ENCODE measurements at regions not wholly inside any gene's neighbourhood (a gene's known extent, or its start where the extent isn't known, plus 50 kb on each side); places are given as distances from the start of the nearest gene placed in this dataset.
"Not testable (repeated sequence)": the region's sequence is repeated elsewhere in the genome, so short reads cannot be mapped to it uniquely, and the experiment has no call there.

DNA sequence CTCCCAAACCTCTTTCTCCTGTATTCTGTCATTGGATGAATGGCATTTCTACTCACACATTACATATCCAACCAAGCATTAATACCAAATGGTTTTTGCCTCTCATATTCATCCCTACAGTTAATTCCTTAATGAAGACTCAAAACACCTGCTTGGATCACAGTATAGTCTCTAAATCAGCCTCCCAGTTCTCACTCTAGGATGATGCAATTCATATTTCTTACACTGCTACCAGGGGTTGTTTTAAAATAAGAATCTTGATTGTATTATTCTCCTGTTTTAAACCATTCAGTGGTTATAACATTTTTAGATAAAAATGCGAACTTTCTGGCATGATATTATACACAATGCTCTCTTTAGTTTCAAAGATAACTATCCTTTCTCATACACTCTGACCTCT, 281.4 kb upstream of the ZEB2 start:
- DNase-seq (ENCODE audit: low read depth), result no peak

DNA sequence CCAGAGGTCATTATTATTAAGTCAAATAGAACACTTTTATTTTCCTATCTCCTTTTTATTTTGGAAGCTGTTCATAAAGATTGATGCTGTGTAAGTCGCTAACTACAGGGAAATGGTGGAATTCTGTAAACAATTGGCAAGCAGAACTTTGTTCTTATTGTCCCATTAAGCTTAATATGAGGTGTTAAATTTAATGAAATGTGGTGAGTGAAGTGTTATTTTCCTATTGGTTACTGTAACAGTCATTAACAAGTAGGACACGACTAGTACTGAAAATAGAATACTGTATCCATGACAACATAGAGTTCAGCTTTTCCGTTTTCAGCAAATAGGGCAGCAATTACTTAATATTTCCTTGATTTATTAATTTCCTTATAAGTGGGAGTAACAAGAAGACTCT, 279.1 kb upstream of the ZEB2 start:
- DNase-seq (ENCODE audit: low read depth), result no peak

DNA sequence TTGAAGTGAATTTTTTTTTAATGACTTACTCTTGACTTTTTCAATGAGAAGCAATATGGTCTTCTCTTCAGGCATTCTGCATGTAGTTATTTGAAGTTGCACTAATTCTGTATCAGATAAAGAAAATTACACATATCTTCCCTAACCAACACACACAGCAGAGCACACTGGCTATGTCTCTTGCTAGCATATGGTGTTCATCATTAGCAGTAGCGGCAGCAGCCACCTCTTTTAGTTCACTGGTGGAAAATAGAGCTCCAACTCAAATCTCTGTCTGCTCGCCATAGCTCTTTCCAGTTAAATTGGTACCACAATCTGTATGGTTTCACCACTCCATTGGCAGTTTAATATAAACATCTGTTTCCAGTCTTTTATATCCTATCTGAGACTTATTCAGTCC, 278.1 kb upstream of the ZEB2 start:
- no peak for DNase-seq (ENCODE audit: low read depth)

DNA sequence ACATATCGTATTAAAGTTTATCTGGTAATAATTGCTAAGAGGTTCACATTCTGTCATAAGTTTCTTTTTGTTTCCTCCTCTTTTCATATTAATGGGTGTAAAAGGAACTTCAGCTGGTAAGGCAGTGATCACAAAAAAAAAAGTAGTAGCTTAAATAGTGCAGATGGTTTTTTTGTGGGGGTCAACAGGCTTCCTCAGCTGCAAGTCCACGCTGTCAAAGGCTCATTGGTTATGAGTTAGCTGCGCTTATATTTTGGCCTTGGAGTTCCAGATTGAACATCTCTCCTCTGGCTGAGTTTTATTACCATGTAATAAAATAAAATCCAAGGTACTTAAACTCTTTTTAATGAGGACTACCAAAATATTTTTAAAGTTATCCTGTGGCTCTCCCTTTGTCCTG, 277.0 kb upstream of the ZEB2 start:
- DNase-seq (ENCODE audit: low read depth), result no peak

GRCh38 chr2:144796164-144796563, 276.2 kb upstream of the ZEB2 start:
- DNase-seq (ENCODE audit: low read depth), result no peak

GRCh38 chr2:144785253-144785652, 265.3 kb upstream of the ZEB2 start:
- no peak for DNase-seq (ENCODE audit: low read depth)

DNA sequence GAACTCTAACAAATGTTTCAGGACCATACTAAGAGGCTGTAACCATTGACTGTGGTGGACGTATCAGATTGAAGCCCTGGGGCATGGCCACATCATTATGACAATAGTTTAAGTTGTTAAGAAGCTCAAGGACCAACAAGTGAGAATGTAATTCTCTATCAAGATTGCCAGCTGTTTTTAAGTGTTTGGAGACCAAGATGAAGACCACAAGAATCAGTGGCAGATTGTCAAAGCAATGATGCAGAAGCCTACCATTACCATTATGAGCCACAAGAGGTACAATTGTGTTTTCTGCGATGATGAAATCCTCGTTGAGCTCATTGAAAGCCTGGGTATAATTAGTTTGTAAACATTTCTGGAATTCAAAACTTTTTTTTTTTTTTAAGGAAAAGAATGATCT, 261.1 kb upstream of the ZEB2 start:
- DNase-seq (ENCODE audit: low read depth), result no peak

DNA sequence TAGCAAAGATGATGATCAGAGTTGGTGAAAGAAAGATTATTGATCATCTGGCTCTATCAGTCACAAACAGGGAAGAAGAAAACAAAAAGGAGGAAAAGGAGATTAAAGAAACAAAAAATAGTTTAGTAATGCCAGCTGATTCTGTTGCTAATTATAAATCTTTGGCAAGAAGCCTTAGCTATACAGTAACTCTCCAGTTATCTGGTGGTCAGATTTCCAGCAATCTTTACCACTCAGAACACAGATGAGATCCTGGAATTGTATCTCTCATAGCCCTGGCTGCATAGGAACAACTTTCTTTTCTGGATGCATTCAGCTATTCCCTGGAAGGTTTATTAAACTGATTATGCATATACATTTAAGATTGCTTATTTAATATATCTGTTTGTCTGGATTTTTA, 256.8 kb upstream of the ZEB2 start:
- DNase-seq (ENCODE audit: low read depth), result no peak

DNA sequence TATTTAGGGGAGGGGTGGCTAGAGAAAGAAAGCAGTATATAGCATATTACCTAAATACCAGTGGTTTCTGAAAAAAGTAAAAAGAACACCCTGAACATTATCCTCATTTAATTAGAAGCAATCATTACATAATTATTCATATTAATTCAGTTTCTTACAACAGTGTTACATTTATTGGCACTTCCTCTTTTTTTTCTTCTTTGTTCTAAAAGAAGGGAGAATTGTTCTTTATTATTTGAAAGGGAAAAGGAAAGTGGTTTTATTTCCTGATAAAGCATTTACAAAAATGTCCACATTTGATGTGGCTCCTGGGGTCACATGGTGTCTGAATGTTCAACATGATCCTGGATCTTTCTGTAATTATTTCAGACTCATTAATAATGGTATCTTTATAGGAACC, 254.9 kb upstream of the ZEB2 start:
- no peak for DNase-seq (ENCODE audit: low read depth)

DNA sequence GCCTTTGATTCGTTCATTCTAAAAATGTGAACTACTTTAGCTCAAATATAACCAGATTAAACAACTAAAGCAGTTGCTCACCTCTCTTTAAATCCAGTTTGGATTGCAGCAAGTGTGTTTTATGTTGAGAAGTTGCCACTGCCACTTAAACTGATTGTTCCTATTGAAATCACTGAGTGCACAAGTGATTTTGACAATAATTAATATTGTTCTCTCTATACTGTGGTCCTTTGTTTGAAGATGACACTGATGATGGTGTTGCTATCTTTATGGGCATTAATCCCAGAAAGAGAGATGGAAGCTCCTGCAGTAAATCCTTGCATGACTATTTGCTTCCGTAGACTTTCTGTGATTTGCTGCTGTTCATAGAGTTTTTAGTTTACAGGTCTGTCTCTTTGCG, 251.4 kb upstream of the ZEB2 start:
- no peak for DNase-seq (ENCODE audit: low read depth)

DNA sequence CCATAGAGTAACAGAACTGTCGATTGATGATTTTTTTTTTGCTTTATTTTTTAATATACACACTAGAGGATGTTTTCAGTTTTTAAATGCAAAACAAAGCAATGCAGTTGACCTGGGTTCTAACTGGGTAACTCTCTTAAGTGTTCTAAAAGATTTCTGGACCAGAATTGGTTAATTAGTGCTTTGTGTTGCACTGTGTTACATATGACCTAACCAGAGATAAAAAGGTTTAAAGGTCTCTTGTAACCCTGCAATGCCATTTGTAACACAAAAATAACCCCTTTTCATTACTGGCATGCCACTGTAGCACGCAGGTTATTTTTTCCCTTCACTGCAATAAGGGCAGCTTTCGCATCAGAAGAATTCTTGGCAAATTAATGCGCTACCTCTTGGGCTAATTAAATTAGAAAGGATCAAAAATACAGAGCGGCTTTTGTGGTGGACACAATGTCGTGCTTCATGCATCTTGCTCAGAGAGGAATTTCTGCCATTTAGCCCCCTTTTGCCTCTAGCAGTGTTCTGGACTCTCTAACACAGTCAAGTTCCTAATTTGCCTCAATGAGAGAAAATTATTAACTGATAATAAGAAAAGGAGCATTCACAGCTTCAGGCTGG, 250.8 kb upstream of the ZEB2 start:
- DNase-seq (ENCODE audit: low read depth), result no peak

DNA sequence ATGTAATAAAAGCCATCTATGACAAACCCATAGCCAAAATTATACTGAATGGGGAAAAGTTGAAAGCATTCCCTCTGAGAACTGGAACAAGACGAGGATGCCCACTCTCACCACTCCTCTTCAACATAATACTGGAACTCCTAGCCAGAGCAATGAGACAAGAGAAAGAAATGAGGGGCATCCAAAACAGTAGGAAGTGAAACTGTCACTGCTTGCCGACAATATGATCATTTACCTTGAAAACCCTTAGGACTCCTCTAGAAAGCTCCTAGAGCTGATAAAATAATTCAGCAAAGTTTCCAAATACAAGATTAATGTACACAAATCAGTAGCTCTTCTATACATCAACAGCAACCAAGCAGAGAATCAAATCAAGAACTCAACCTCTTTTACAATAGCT, 241.0 kb upstream of the ZEB2 start:
- not testable (repeated sequence) for DNase-seq (ENCODE audit: low read depth)

DNA sequence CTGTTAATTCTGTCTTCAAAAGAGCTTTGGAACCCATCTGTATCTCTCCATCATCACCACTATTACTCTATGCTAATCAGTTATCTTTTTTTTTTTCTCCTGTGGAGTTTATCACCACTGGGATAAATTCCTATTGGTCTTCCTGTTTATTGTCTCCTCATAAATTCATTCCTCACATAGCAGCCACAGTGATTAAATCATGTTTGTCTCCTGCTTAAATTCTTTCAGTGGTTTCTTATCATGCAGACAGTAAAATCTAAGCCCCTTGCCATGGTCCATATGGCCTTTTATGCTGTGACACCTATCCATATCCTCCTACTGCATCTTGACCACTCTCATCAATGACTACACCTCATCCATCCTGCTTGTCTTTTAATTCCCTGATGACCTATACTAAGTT, 239.8 kb upstream of the ZEB2 start:
- DNase-seq (ENCODE audit: low read depth), result no peak

GRCh38 chr2:144758196-144758595, 238.3 kb upstream of the ZEB2 start:
- DNase-seq (ENCODE audit: low read depth), result not testable (repeated sequence)

DNA sequence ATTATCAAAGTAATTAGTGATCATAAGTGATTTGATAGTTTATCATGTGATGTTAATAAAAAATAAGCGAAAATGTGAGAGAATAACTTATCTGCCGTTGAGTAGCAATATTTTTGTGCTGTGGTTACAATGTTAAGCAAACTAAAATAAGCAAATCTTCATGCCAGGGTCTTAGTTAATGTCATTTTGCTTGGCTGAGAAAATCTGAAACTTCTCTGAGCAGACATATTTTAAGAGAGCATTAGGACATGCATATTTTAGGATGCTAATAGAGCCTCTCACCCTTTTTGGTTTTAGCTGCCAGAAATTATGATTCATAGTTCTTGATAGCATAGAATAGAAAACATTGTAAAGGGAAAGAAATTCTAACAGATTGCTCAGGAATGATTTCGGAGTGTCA, 233.5 kb upstream of the ZEB2 start:
- no peak for DNase-seq (ENCODE audit: low read depth)

- DNase-seq (ENCODE audit: low read depth), result no peak
These were observed 231.4 kb upstream of the ZEB2 start for GRCh38 chr2:144751142-144751905.

DNA sequence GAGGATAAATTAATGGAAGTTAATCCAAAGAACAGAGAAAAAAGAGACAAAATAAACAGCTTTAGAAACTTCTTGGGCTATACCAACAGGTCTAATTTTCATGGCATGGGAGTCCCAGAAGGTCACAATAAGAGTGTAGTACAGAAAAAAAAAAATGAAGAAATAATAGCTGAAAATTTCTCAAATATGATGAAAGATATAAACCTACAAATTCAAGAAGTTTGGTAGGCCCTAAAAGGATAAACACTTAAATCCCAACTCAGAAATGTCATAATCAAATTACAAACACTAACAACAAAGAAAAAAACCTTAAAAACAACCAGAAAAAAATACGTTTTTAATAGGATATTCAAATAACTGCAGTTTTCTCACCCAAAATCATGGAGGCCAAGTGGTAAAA, 229.3 kb upstream of the ZEB2 start:
- no peak for DNase-seq (ENCODE audit: low read depth)

- no peak for DNase-seq (ENCODE audit: low read depth)
These were observed 228.5 kb upstream of the ZEB2 start for GRCh38 chr2:144748443-144748842.

GRCh38 chr2:144747571-144747970, 227.7 kb upstream of the ZEB2 start:
- DNase-seq (ENCODE audit: low read depth), result no peak

- no peak for DNase-seq (ENCODE audit: low read depth)
These were observed 225.5 kb upstream of the ZEB2 start for GRCh38 chr2:144745424-144745823.

GRCh38 chr2:144738749-144739148, 218.8 kb upstream of the ZEB2 start:
- no peak for DNase-seq (ENCODE audit: low read depth)

- no peak for DNase-seq (ENCODE audit: low read depth)
These were observed 210.8 kb upstream of the ZEB2 start for GRCh38 chr2:144730711-144731110.

- not testable (repeated sequence) for DNase-seq (ENCODE audit: low read depth)
These were observed 204.5 kb upstream of the ZEB2 start for GRCh38 chr2:144724460-144724859.

DNA sequence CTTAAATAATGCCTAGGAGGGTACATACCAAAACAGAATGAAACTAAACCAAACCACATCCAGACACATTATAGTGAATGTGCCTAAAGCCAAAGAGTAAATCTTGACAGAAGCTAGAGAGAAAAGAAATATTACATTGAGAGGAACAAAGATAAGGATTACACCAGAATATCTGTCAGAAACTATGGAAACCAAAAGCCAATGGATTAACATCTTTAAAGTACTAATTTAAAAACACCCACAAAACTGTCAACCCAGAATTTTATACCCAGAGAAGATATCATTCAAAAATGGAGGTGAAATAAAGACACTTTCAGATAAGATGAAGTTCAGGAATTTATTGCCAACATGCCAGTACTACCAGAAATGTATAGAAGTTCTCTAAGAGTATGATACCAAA, 198.5 kb upstream of the ZEB2 start:
- DNase-seq (ENCODE audit: low read depth), result no peak
